ENCODE measurements at regions not wholly inside any gene's neighbourhood (a gene's known extent, or its start where the extent isn't known, plus 50 kb on each side); places are given as distances from the start of the nearest gene placed in this dataset.

DNA sequence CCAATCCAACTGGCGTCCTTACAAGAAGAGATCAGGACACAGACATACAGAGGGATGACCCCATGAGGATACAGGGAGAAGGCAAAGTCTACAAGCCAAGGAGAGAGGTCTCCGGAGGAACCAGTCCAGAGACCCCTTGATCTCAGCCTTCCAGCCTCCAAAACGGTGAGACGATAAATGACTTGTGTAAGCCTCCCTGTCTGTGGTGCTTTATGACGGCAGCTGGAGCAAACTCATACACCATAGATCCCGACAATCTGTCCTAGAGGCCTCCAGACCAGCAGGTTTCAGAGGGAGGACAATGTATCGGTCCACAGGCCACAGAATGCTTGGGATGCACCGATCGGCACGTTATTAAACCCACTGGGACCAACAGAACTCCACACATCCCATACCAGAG, 383.3 kb downstream of the SHANK2 start:
- Histone ChIP-seq H3K4me2 (ENCODE audit: low read depth, low read length) (no peak overlapping the region), H3K4me3 (replicated peaks in 1 of 3; ENCODE audit: insufficient read depth in 1 of 3, low read depth in 2 of 3, low read length in 3 of 3) (no peak overlapping the region), H3K9me3 (ENCODE audit: low read length) (no peaks in the 10 kb centered on the region), H3K9ac (ENCODE audit: insufficient read depth, low read depth, low read length) (no peak overlapping the region), H2AFZ (ENCODE audit: low read length) (no peak overlapping the region), H3K27ac (ENCODE audit: extremely low read length, insufficient read depth, low read length) (no peak overlapping the region), H3K27me3 (ENCODE audit: control insufficient read depth in 1 of 2, insufficient read depth in 2 of 2, low read length in 2 of 2) (no peaks in the 10 kb centered on the region), H3K4me1 (ENCODE audit: insufficient read depth, low read length) (no peaks in the 10 kb centered on the region), H4K20me1 (ENCODE audit: insufficient read depth, low read length) (peaks cover 39% of the 10 kb centered on the region), H3K79me2 (ENCODE audit: insufficient read depth, low read length) (no peaks in the 10 kb centered on the region), H3K36me3 (replicated peaks in 1 of 2; ENCODE audit: control insufficient read depth in 1 of 2, insufficient read depth in 2 of 2, low read length in 2 of 2) (peaks cover 7 to 13% of the 10 kb centered on the region in 2 experiments; a peak in 4 of 5 replicates)
- no TSS peak for BruUV-seq (replicated peaks)
- FAIRE-seq (no peak), DNase-seq (ENCODE audit: low spot score) (no peak), ATAC-seq (no peak)
- TF ChIP-seq ZNF282 (IDR thresholded peaks at IDR 0.05; ENCODE audit: partially characterized antibody), result no peak
- no peak for TF ChIP-seq XRCC5 (optimal IDR thresholded peaks at IDR 0.05; ENCODE audit: low read length)
- 100% methylated on average over 4 of the region's 10 CpGs for WGBS (ENCODE audit: low lambda C conversion rate)
- CTCF ChIA-PET (ENCODE audit: low intra/inter-chr PET ratio, low total read pairs), result no interaction called here
- intact Hi-C loops (cut with micrococcal nuclease; ENCODE audit: unreplicated experiment), result no loop called here
- POLR2A ChIA-PET, result no interaction called here
- in situ Hi-C loops (cut with HindIII; ENCODE audit: extremely low pct_ligation_motif_present, low pct_unique_long_range_greater_than_20kb), result no loop called here

DNA sequence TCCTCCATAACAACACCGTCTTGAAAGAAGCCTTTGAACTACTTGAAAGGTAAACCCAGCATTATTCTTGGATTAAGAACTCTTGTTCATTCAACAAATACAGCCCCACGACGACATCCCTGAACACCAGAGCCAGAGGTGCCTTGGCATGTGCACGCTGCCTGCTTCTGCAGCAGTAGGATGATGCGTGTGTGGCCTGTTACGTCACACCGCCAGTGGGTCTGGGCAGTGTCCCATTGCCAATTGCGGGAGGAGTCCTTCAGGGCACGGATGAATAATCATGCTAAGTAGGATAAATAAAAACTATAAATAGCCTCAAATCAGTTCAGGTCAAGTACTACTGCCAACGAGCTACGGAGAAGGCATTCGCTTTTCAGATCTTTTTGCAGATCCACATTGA, 380.5 kb downstream of the SHANK2 start:
- Histone ChIP-seq H3K9ac (ENCODE audit: insufficient read depth, low read depth, low read length) (no peak overlapping the region), H3K79me2 (ENCODE audit: insufficient read depth, low read length) (no peaks in the 10 kb centered on the region), H2AFZ (ENCODE audit: low read length) (no peak overlapping the region), H3K4me3 (replicated peaks in 1 of 3; ENCODE audit: insufficient read depth in 1 of 3, low read depth in 2 of 3, low read length in 3 of 3) (no peak overlapping the region), H3K9me3 (ENCODE audit: low read length) (no peaks in the 10 kb centered on the region), H3K27ac (ENCODE audit: extremely low read length, insufficient read depth, low read length) (no peak overlapping the region), H3K27me3 (ENCODE audit: control insufficient read depth in 1 of 2, insufficient read depth in 2 of 2, low read length in 2 of 2) (no peaks in the 10 kb centered on the region), H3K4me2 (ENCODE audit: low read depth, low read length) (no peak overlapping the region), H3K4me1 (ENCODE audit: insufficient read depth, low read length) (no peaks in the 10 kb centered on the region), H3K36me3 (replicated peaks in 1 of 2; ENCODE audit: control insufficient read depth in 1 of 2, insufficient read depth in 2 of 2, low read length in 2 of 2) (peaks cover 7 to 13% of the 10 kb centered on the region in 2 experiments; a peak in 4 of 5 replicates), H4K20me1 (ENCODE audit: insufficient read depth, low read length) (peaks cover 30% of the 10 kb centered on the region)
- ATAC-seq (no peak), FAIRE-seq (no peak), DNase-seq (ENCODE audit: low spot score) (no peak)
- no TSS peak for BruUV-seq (replicated peaks)
- 96% methylated on average over 12 of the region's 12 CpGs for WGBS (ENCODE audit: low lambda C conversion rate)
- intact Hi-C loops (cut with micrococcal nuclease; ENCODE audit: unreplicated experiment) (no loop called here), in situ Hi-C loops (cut with HindIII; ENCODE audit: extremely low pct_ligation_motif_present, low pct_unique_long_range_greater_than_20kb) (no loop called here)
- CTCF ChIA-PET (ENCODE audit: low intra/inter-chr PET ratio, low total read pairs), result no interaction called here
- POLR2A ChIA-PET, result no interaction called here
- TF ChIP-seq PCBP1 (IDR thresholded peaks at IDR 0.05; ENCODE audit: borderline replicate concordance, low read depth, low read length) (no peak), ZNF660 (CRISPR knock-in tag; IDR thresholded peaks at IDR 0.05; ENCODE audit: borderline replicate concordance, low read depth) (no peak), ZMYM3 (CRISPR knock-in tag; IDR thresholded peaks at IDR 0.05) (no peak), TEAD2 (CRISPR knock-in tag; IDR thresholded peaks at IDR 0.05) (no peak), PHB2 (IDR thresholded peaks at IDR 0.05; ENCODE audit: partially characterized antibody) (no peak), ZNF274 (CRISPR knock-in tag; IDR thresholded peaks at IDR 0.05) (no peak), KMT2A (CRISPR knock-in tag; IDR thresholded peaks at IDR 0.05) (no peak), ZSCAN22 (CRISPR knock-in tag; IDR thresholded peaks at IDR 0.05) (no peak), ZNF564 (CRISPR knock-in tag; IDR thresholded peaks at IDR 0.05) (no peak), RFX1 (IDR thresholded peaks at IDR 0.05) (no peak), ZNF225 (CRISPR knock-in tag; IDR thresholded peaks at IDR 0.05) (no peak)
- TF ChIP-seq, protein P1, sequence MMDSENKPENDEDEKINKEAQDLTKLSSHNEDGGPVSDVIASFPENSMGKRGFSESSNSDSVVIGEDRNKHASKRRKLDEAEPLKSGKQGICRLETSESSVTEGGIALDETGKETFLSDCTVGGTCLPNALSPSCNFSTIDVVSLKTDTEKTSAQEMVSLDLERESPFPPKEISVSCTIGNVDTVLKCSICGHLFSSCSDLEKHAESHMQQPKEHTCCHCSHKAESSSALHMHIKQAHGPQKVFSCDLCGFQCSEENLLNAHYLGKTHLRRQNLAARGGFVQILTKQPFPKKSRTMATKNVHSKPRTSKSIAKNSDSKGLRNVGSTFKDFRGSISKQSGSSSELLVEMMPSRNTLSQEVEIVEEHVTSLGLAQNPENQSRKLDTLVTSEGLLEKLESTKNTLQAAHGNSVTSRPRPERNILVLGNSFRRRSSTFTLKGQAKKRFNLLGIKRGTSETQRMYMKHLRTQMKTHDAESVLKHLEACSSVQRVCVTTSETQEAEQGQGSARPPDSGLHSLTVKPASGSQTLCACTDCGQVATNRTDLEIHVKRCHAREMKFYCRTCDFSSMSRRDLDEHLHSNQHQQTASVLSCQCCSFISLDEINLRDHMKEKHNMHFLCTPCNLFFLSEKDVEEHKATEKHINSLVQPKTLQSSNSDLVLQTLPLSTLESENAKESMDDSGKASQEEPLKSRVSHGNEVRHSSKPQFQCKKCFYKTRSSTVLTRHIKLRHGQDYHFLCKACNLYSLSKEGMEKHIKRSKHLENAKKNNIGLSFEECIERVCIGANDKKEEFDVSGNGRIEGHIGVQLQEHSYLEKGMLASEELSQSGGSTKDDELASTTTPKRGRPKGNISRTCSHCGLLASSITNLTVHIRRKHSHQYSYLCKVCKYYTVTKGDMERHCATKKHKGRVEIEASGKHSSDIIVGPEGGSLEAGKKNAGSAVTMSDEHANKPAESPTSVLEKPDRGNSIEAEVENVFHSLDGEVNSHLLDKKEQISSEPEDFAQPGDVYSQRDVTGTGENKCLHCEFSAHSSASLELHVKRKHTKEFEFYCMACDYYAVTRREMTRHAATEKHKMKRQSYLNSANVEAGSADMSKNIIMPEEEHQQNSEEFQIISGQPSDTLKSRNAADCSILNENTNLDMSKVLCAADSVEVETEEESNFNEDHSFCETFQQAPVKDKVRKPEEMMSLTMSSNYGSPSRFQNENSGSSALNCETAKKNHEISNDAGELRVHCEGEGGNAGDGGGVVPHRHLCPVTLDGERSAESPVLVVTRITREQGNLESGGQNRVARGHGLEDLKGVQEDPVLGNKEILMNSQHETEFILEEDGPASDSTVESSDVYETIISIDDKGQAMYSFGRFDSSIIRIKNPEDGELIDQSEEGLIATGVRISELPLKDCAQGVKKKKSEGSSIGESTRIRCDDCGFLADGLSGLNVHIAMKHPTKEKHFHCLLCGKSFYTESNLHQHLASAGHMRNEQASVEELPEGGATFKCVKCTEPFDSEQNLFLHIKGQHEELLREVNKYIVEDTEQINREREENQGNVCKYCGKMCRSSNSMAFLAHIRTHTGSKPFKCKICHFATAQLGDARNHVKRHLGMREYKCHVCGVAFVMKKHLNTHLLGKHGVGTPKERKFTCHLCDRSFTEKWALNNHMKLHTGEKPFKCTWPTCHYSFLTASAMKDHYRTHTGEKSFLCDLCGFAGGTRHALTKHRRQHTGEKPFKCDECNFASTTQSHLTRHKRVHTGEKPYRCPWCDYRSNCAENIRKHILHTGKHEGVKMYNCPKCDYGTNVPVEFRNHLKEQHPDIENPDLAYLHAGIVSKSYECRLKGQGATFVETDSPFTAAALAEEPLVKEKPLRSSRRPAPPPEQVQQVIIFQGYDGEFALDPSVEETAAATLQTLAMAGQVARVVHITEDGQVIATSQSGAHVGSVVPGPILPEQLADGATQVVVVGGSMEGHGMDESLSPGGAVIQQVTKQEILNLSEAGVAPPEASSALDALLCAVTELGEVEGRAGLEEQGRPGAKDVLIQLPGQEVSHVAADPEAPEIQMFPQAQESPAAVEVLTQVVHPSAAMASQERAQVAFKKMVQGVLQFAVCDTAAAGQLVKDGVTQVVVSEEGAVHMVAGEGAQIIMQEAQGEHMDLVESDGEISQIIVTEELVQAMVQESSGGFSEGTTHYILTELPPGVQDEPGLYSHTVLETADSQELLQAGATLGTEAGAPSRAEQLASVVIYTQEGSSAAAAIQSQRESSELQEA (CRISPR knock-in tag; IDR thresholded peaks at IDR 0.05; ENCODE audit: not compliant biosample characterization), result no peak
